K562 (cell line): ENCODE measurements at regions not wholly inside any gene's neighbourhood (a gene's known extent, or its start where the extent isn't known, plus 50 kb on each side); places are given as distances from the start of the nearest gene placed in this dataset.

ENCODE experiments used
- ATAC-seq: fragments of 200-7000 bp; cut with Tn5 transposase; 3 replicates; pipeline ENCODE4 v1.9.1; 2020; ENCODE audit warnings: moderate library complexity
- BruUV-seq: library from RNA; stranded (reverse); fragments of 400-500 nt; replicated peaks from 2 replicates; lab custom pipeline; 2021; lab: Mats Ljungman, UMichigan
- CTCF ChIA-PET: fragments of 300-600 bp; formaldehyde crosslinking; extraction: SDS; loops from one replicate; lab custom pipeline; 2021; ENCODE audit warnings: low intra/inter-chr PET ratio; lab: Yijun Ruan, JAX
- POLR2A ChIA-PET: fragments of 300-600, 350-650 bp; sonication (Branson Sonifier 250); formaldehyde crosslinking; extraction: SDS; loops from one replicate; lab custom pipeline; 2021; ENCODE audit warnings: antibody characterized with exemption, inconsistent platforms; lab: Yijun Ruan, JAX
- DNase-seq, 4 experiments: peaks; one replicate each; pipeline versions ENCODE4 v3.0.0 to v3.0.0-alpha.2; 2011 to 2018; ENCODE audit warnings: low spot score in 3 of 4, mixed read lengths in 3 of 4; ENCODE audit errors: extremely low read depth in 1 of 4
- FAIRE-seq: peaks from 2 replicates; lab custom pipeline; 2011; peaks lifted over from hg19 to GRCh38; lab: Jason Lieb, UNC
- H2AFZ ChIP-seq: 2 replicates; pipeline ENCODE4 v1.6.0; 2011; ENCODE audit warnings: low read depth, low read length, control low read depth, inconsistent platforms
- H3K27ac ChIP-seq: fragments of 200-600 bp; 3 replicates; pipeline ENCODE4 v1.8.0; 2011; ENCODE audit warnings: low read depth, mild to moderate bottlenecking, control low read depth, inconsistent platforms, low read length, moderate library complexity, mixed read lengths; ENCODE audit errors: extremely low read depth
- H3K27me3 ChIP-seq, 2 experiments: fragments of 300-600 bp in 1 of 2; 2 replicates in 1 of 2; 3 replicates in 1 of 2; pipeline versions ENCODE4 v1.6.0 to v1.8.0; 2011; ENCODE audit warnings: inconsistent platforms in 2 of 2, low read length in 2 of 2, mild to moderate bottlenecking in 1 of 2, mixed read lengths in 1 of 2, moderate library complexity in 1 of 2; ENCODE audit not compliant: control insufficient read depth in 2 of 2, insufficient read depth in 2 of 2
- H3K36me3 ChIP-seq: fragments of 300-600 bp; 3 replicates; pipeline ENCODE4 v1.8.0; 2011; ENCODE audit warnings: mild to moderate bottlenecking, low read length, inconsistent platforms; ENCODE audit not compliant: control insufficient read depth, insufficient read depth
- H3K4me1 ChIP-seq, 2 experiments: fragments of 200-600 bp in 1 of 2; replicated peaks in 1 of 2; 2 replicates in 1 of 2; 3 replicates in 1 of 2; pipeline versions ENCODE4 v1.5.1 to v1.8.0; 2011; ENCODE audit warnings: inconsistent platforms in 2 of 2, low read length in 2 of 2, mild to moderate bottlenecking in 1 of 2, mixed read lengths in 1 of 2, moderate library complexity in 1 of 2; ENCODE audit not compliant: control insufficient read depth in 2 of 2, insufficient read depth in 2 of 2
- H3K4me2 ChIP-seq: 2 replicates; pipeline ENCODE4 v1.6.1; 2011; ENCODE audit warnings: low read length, control low read depth, inconsistent platforms, mixed read lengths; ENCODE audit not compliant: insufficient read depth
- H3K4me3 ChIP-seq: fragments of 200-600 bp; sonication (generic), shearing (Covaris generic); 2 replicates; pipeline ENCODE4 v1.5.1; 2016; ENCODE audit warnings: control low read depth, inconsistent platforms
- H3K79me2 ChIP-seq: fragments of 200-600 bp; 3 replicates; pipeline ENCODE4 v1.8.0; 2011; ENCODE audit warnings: low read length, inconsistent platforms; ENCODE audit not compliant: control insufficient read depth, insufficient read depth
- H3K9ac ChIP-seq, 2 experiments: 2 replicates each; pipeline versions ENCODE4 v1.6.0 to v1.6.1; 2011; ENCODE audit warnings: low read depth in 2 of 2, low read length in 2 of 2, control low read depth in 1 of 2, inconsistent platforms in 1 of 2, mild to moderate bottlenecking in 1 of 2, mixed read lengths in 1 of 2; ENCODE audit not compliant: insufficient read depth in 1 of 2
- H3K9me1 ChIP-seq: one replicate; pipeline ENCODE4 v1.6.0; 2011; ENCODE audit warnings: inconsistent platforms, mild to moderate bottlenecking, low read length, moderate library complexity; ENCODE audit not compliant: control insufficient read depth, insufficient read depth
- H3K9me3 ChIP-seq: replicated peaks from 2 replicates; pipeline ENCODE4 v1.5.1; 2011; ENCODE audit warnings: low read depth, low read length, inconsistent platforms; ENCODE audit not compliant: control insufficient read depth, insufficient read depth
- H4K20me1 ChIP-seq: replicated peaks from 2 replicates; pipeline ENCODE4 v1.6.1; 2011; ENCODE audit warnings: low read length, inconsistent platforms, mixed read lengths; ENCODE audit not compliant: control insufficient read depth, insufficient read depth
- NCOA2 ChIP-seq, 2 experiments: fragments of 450-650 bp; IDR thresholded peaks; 2 replicates each; pipeline ENCODE4 v1.6.1; 2018; ENCODE audit warnings: mild to moderate bottlenecking in 2 of 2, moderate library complexity in 1 of 2; ENCODE audit not compliant: partially characterized antibody in 2 of 2
- PTRF ChIP-seq: fragments of 450-650 bp; IDR thresholded peaks from 2 replicates; pipeline ENCODE4 v1.6.1; 2016; ENCODE audit warnings: mild to moderate bottlenecking, missing genetic modification characterization, missing compliant biosample characterization
- ZNF699 ChIP-seq: fragments of 250-450 bp; sonication (Bioruptor Pico); IDR thresholded peaks from 2 replicates; pipeline ENCODE4 v1.8.0; 2021; ENCODE audit warnings: mild to moderate bottlenecking, moderate library complexity; ENCODE audit not compliant: insufficient replicate concordance
- WGBS: fragments of 100-300 bp; shearing (Covaris generic); methylation state at CpG from one replicate; pipeline ENCODE4 v1.1.6; 2016; ENCODE audit warnings: low coverage, mixed read lengths; ENCODE audit not compliant: insufficient coverage; ENCODE audit errors: missing lambda C conversion rate; 5-methylcytosine and 5-hydroxymethylcytosine counted together
- in situ Hi-C: fragments of 300-500 bp; cut with MboI; formaldehyde crosslinking; loops from 4 replicates; pipeline ENCODE4 v1.15.0; 2018; ENCODE audit warnings: inconsistent platforms, mixed read lengths
- intact Hi-C: fragments of 100-400 bp; cut with micrococcal nuclease; formaldehyde crosslinking; loops from 2 replicates; pipeline ENCODE4 v1.14.2; 2022
- TF ChIP-seq, protein P1 (sequence below): fragments of 450-650 bp; formaldehyde crosslinking; IDR thresholded peaks from 2 replicates; pipeline ENCODE4 v1.4.0; 2020; ENCODE audit warnings: mild to moderate bottlenecking, mixed read lengths

DNA sequence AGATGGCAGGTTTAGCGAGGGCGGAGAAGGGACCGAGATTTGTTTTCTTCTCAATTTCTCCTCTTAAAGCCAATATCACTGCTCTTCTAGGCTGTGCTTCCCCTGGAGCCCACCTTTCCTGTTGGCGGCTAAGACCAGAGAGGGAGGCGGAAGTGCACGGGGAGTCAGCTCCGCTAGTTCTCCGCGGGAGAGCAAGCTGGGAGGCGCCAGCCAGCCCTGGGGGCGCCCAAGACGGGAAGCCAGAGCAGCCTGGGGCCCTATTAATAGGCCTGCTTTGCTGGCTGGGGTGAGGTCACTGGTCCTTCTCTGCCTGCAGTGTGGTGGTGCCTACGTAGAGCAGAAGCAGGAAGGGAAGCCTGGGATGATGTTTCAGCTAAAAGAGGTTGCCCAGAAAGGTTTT is 61.6 kb downstream of the LSM5 start:
- Histone ChIP-seq H2AFZ (no peak overlapping the region), H3K27me3 (peaks cover 2 to 15% of the 10 kb centered on the region in 2 experiments; a peak in 3 of 5 replicates), H3K9ac (no peak overlapping the region), H3K9me1 (no peaks in the 10 kb centered on the region), H4K20me1 (no peaks in the 10 kb centered on the region; the same call in 1 of the 2 replicates), H3K27ac (no peak overlapping the region), H3K4me1 (peaks cover 0 to 6% of the 10 kb centered on the region in 2 experiments; a peak in 1 of 5 replicates), H3K9me3 (no peaks in the 10 kb centered on the region), H3K79me2 (no peaks in the 10 kb centered on the region), H3K4me3 (no peak overlapping the region), H3K36me3 (no peaks in the 10 kb centered on the region), H3K4me2 (no peak overlapping the region)
- no peak for ATAC-seq
- in situ Hi-C loops (no loop called here), intact Hi-C loops (no loop called here)
- 2% methylated on average over 13 of the region's 13 CpGs for WGBS
- no peak for DNase-seq
- ChIA-PET POLR2A (interaction anchor here (0.6 kb wide), 1 partner anchor 14 kb away, joined by 3 read pairs; no protein-coding TSS in a partner anchor), CTCF (no interaction called here)
- no peak for TF ChIP-seq ZNF699 (CRISPR knock-in tag)
- no peak for TF ChIP-seq PTRF (tag)
- TF ChIP-seq, protein P1, sequence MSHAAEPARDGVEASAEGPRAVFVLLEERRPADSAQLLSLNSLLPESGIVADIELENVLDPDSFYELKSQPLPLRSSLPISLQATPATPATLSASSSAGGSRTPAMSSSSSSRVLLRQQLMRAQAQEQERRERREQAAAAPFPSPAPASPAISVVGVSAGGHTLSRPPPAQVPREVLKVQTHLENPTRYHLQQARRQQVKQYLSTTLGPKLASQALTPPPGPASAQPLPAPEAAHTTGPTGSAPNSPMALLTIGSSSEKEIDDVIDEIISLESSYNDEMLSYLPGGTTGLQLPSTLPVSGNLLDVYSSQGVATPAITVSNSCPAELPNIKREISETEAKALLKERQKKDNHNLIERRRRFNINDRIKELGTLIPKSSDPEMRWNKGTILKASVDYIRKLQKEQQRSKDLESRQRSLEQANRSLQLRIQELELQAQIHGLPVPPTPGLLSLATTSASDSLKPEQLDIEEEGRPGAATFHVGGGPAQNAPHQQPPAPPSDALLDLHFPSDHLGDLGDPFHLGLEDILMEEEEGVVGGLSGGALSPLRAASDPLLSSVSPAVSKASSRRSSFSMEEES (CRISPR knock-in tag): no peak
- TF ChIP-seq NCOA2 (IDR thresholded peaks at IDR 0.05; ENCODE audit: partially characterized antibody in 2 of 2): no peak
- no peak for FAIRE-seq
- no TSS peak for BruUV-seq
